Testis (tissue), 2 donors: ENCODE measurements at regions not wholly inside any gene's neighbourhood (a gene's known extent, or its start where the extent isn't known, plus 50 kb on each side); places are given as distances from the start of the nearest gene placed in this dataset.

Source experiments
- CTCF ChIP-seq, 3 experiments: fragments of 450-650 bp in 2 of 3; fragments of 200-600 bp in 1 of 3; sonication (generic) in 1 of 3; IDR thresholded peaks; one replicate each; pipeline ENCODE4 v1.5.1; 2016 to 2019; ENCODE audit warnings: antibody characterized with exemption in 3 of 3, mild to moderate bottlenecking in 2 of 3, moderate library complexity in 1 of 3
- POLR2A ChIP-seq: fragments of 450-650 bp; IDR thresholded peaks from one replicate; pipeline ENCODE4 v1.6.1; 2017; ENCODE audit warnings: antibody characterized with exemption, mild to moderate bottlenecking, moderate library complexity

GRCh38 chr13:64871742-64872141 is 2358.4 kb downstream of the PCDH9 start:
- TF ChIP-seq CTCF (IDR thresholded peaks at IDR 0.05) (no peak), POLR2A (no peak)
